Esophagus muscularis mucosa (tissue), 4 donors: ENCODE measurements at regions not wholly inside any gene's neighbourhood (a gene's known extent, or its start where the extent isn't known, plus 50 kb on each side); places are given as distances from the start of the nearest gene placed in this dataset.

Experiments used
- DNase-seq: peaks from one replicate; pipeline ENCODE4 v3.0.0-alpha.2; 2017; ENCODE audit errors: extremely low spot score
- H3K27ac ChIP-seq, 4 donors: fragments of 200-600 bp; sonication (generic); replicated peaks in 1 of 4; 1 replicate in 3 of 4; 2 replicates in 1 of 4; pipeline ENCODE4 v1.5.1; 2016 to 2019; ENCODE audit warnings: mild to moderate bottlenecking in 1 of 4
- H3K27me3 ChIP-seq, 4 donors: fragments of 200-600 bp; sonication (generic); one replicate each; pipeline versions ENCODE4 v1.5.1 to v1.6.0; 2016 to 2019
- H3K36me3 ChIP-seq, 4 donors: fragments of 200-600 bp; sonication (generic); one replicate each; pipeline ENCODE4 v1.5.1; 2016 to 2019
- H3K4me1 ChIP-seq, 4 donors: fragments of 200-600 bp; sonication (generic); one replicate each; pipeline ENCODE4 v1.5.1; 2016 to 2019
- H3K4me3 ChIP-seq, 4 donors: fragments of 200-600 bp; sonication (generic); 1 replicate in 2 of 4; 2 replicates in 2 of 4; pipeline ENCODE4 v1.5.1; 2016 to 2019; ENCODE audit warnings: mild to moderate bottlenecking in 4 of 4, moderate library complexity in 1 of 4
- H3K9me3 ChIP-seq, 4 donors: fragments of 200-600 bp; sonication (generic); 1 replicate in 3 of 4; 2 replicates in 1 of 4; pipeline ENCODE4 v1.5.1; 2016 to 2019
- EP300 ChIP-seq: sonication (generic); formaldehyde crosslinking; IDR thresholded peaks from one replicate; pipeline ENCODE4 v1.6.1; 2017; ENCODE audit warnings: antibody characterized with exemption
- POLR2A ChIP-seq: fragments of 450-650 bp; IDR thresholded peaks from one replicate; pipeline ENCODE4 v1.6.1; 2017; ENCODE audit warnings: antibody characterized with exemption, moderate library complexity, mild to moderate bottlenecking, low read depth
- POLR2AphosphoS5 ChIP-seq, 2 donors: sonication (generic); formaldehyde crosslinking; IDR thresholded peaks; one replicate each; pipeline ENCODE4 v1.6.1; 2017; ENCODE audit warnings: antibody characterized with exemption in 2 of 2
- WGBS: methylation state at CpG from one replicate; pipeline ENCODE4 v1.1.5; 2018; 5-methylcytosine and 5-hydroxymethylcytosine counted together
- intact Hi-C: fragments of 100-400 bp; cut with DNase I; formaldehyde crosslinking; loops from one replicate; pipeline ENCODE4 v1.15.1; 2023
- TF ChIP-seq, protein P1 (sequence below), 3 experiments: fragments of 200-600 bp in 2 of 3; fragments of 450-650 bp in 1 of 3; sonication (generic) in 2 of 3; IDR thresholded peaks; one replicate each; pipeline ENCODE4 v1.5.1; 2017 to 2019; ENCODE audit warnings: antibody characterized with exemption in 3 of 3, mild to moderate bottlenecking in 2 of 3, moderate library complexity in 1 of 3

DNA sequence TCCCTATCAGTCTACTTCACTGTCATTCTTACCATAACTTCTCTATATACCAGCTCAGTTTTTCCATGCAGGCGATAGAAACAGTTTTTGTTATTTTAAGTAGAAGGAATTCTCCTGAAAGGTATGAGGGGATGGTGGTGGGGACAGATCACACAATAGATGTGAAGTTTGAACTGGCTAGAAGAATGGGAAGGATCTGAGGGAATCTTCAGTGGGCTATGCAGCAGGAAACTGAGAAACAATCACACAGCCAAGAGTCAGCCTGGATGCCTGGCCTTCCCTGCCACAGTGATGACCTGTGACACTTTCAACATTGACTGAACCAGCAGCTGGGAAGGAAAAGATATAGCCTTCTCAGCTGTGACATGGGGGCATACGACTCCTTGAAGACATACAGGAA lies 329.1 kb upstream of the GULP1 start:
- Histone ChIP-seq H3K9me3 (no peaks in the 10 kb centered on the region), H3K27ac (no peak overlapping the region), H3K4me3 (no peak overlapping the region), H3K4me1 (peaks cover 0 to 10% (median 7%) of the 10 kb centered on the region in 4 donors), H3K36me3 (no peaks in the 10 kb centered on the region), H3K27me3 (no peaks in the 10 kb centered on the region)
- no peak for DNase-seq
- TF ChIP-seq POLR2AphosphoS5 (IDR thresholded peaks at IDR 0.05) = no peak
- TF ChIP-seq, protein P1, sequence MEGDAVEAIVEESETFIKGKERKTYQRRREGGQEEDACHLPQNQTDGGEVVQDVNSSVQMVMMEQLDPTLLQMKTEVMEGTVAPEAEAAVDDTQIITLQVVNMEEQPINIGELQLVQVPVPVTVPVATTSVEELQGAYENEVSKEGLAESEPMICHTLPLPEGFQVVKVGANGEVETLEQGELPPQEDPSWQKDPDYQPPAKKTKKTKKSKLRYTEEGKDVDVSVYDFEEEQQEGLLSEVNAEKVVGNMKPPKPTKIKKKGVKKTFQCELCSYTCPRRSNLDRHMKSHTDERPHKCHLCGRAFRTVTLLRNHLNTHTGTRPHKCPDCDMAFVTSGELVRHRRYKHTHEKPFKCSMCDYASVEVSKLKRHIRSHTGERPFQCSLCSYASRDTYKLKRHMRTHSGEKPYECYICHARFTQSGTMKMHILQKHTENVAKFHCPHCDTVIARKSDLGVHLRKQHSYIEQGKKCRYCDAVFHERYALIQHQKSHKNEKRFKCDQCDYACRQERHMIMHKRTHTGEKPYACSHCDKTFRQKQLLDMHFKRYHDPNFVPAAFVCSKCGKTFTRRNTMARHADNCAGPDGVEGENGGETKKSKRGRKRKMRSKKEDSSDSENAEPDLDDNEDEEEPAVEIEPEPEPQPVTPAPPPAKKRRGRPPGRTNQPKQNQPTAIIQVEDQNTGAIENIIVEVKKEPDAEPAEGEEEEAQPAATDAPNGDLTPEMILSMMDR (IDR thresholded peaks at IDR 0.05) = no peak
- no peak for TF ChIP-seq POLR2A
- no peak for TF ChIP-seq EP300
- WGBS = 83% methylated on average over 2 of the region's 2 CpGs
- intact Hi-C loops = no loop called here

DNA sequence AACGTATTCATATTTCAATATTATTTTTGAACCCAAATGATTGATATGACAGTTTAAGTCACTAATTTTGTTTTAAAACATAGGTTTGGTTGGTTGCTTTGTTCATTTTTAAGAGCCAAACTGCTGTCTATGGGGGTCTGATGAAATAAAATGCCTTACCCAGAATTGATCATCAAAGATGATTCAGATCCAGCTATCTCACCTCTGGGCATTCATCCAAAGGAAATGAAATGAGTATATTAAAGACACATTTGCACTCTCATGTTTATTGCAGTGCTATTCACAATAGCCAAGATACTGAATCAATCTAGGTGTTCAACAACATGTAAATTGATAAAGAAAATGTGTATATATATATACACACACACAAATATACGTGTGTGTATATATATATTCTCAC lies 326.9 kb upstream of the GULP1 start:
- no peak for DNase-seq

DNA sequence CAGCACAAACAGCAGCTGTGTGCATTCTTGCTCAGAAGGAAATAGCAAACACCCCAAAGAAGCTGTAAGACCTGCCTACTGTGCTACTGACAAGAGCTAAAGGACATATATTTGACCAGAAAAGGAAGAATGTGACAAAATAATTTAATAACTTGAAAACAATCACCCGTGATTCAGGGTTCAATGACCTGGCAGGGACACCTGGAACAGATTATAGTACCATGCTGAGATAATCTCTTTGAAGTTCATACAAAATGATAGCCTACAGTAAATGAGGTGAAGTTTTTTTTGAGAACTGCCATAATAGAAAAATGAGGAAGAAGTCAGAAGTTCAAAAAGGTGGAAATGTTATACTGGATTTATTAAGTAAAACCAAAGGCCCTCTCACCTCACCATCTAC lies 324.8 kb upstream of the GULP1 start:
- Histone ChIP-seq H3K36me3 (no peaks in the 10 kb centered on the region), H3K9me3 (no peaks in the 10 kb centered on the region), H3K4me3 (no peak overlapping the region), H3K27me3 (no peaks in the 10 kb centered on the region), H3K4me1 (peaks cover 0 to 10% (median 7%) of the 10 kb centered on the region in 4 donors), H3K27ac (no peak overlapping the region)
- intact Hi-C loops = no loop called here
- DNase-seq = no peak
- TF ChIP-seq POLR2A (no peak), POLR2AphosphoS5 (IDR thresholded peaks at IDR 0.05) (no peak), EP300 (no peak)
- TF ChIP-seq, protein P1 (IDR thresholded peaks at IDR 0.05) = no peak
- 54% methylated on average over 1 of the region's 1 CpG for WGBS

More for the DNA sequence above, 326.9 kb upstream of the GULP1 start:
- no peak overlapping the region for H3K4me3 ChIP-seq
- H3K9me3 ChIP-seq = no peaks in the 10 kb centered on the region
- intact Hi-C loops = no loop called here
- TF ChIP-seq EP300 = no peak
- no peak for TF ChIP-seq POLR2AphosphoS5 (IDR thresholded peaks at IDR 0.05)
- TF ChIP-seq, protein P1 (IDR thresholded peaks at IDR 0.05) = no peak
- TF ChIP-seq POLR2A = no peak
- H3K4me1 ChIP-seq = peaks cover 0 to 10% (median 7%) of the 10 kb centered on the region in 4 donors
- no peak overlapping the region for H3K27ac ChIP-seq
- 95% methylated on average over 2 of the region's 2 CpGs for WGBS
- H3K36me3 ChIP-seq = no peaks in the 10 kb centered on the region
- no peaks in the 10 kb centered on the region for H3K27me3 ChIP-seq

DNA sequence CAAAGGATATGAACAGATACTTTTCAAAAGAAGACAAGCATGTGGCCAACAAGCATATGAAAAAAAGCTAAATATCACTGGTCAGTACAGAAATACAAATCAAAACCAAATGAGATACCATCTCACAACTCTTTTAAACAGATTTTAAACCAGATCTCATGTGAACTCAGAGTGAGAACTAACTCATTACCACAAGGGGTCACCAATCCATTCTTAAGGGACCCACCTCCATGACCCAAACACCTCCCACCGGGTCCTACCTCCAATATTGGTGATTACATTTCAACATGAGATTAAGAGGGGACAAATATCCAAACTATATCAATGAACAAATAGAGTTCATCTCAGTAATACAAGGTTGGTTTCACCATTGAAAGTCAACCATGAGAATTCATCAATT lies 319.8 kb upstream of the GULP1 start:
- intact Hi-C loops = no loop called here
- Histone ChIP-seq H3K4me3 (no peak overlapping the region), H3K4me1 (no peaks in the 10 kb centered on the region), H3K27ac (no peak overlapping the region), H3K9me3 (no peaks in the 10 kb centered on the region), H3K36me3 (no peaks in the 10 kb centered on the region), H3K27me3 (no peaks in the 10 kb centered on the region)
- DNase-seq = no peak
- 67% methylated on average over 1 of the region's 1 CpG for WGBS
- TF ChIP-seq EP300 (no peak), POLR2A (no peak), POLR2AphosphoS5 (IDR thresholded peaks at IDR 0.05) (no peak)
- TF ChIP-seq, protein P1 (IDR thresholded peaks at IDR 0.05) = no peak

DNA sequence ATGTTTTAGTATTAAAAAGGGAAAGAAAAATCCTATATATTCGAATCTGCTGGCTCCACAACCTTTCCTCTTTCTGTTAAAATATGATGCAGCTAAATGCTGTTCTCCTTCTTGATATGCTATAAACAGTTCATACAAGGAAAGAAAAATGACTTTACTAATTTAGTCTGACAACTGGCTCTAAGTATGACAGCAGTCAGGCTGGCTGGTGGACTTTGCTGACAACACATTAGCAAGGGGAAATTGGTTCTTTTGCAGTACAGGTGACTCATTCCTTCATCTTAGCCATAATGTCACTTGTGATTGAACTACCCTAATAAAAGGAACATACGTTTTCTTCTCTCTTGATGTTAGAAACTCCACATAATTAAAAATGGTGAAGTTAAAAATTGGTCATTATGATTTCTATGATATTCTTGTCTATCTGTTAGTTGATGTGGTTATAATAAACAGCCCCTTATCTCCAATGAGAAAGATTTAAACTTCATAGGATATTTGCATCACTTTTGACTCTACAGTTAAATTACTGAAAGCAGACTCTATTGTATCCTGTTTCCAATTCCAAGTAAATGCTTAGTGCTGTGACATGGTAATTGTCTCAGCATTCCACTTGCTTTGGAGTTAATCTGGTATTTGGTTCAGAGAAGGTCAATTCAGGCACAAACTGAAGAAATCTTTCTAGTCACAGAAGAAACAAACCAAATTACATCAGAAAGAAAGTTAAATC lies 315.3 kb upstream of the GULP1 start:
- H3K4me3 ChIP-seq = no peak overlapping the region
- H3K27ac ChIP-seq = no peak overlapping the region
- H3K36me3 ChIP-seq = no peaks in the 10 kb centered on the region
- 76% methylated on average over 2 of the region's 2 CpGs for WGBS
- TF ChIP-seq, protein P1 (IDR thresholded peaks at IDR 0.05) = no peak
- no peak for TF ChIP-seq EP300
- no peak for TF ChIP-seq POLR2AphosphoS5 (IDR thresholded peaks at IDR 0.05)
- no peak for TF ChIP-seq POLR2A
- intact Hi-C loops = no loop called here
- no peaks in the 10 kb centered on the region for H3K27me3 ChIP-seq
- H3K4me1 ChIP-seq = no peaks in the 10 kb centered on the region
- no peak for DNase-seq
- H3K9me3 ChIP-seq = no peaks in the 10 kb centered on the region
